CD8-positive, alpha-beta memory T cell (primary cell): ENCODE measurements at regions not wholly inside any gene's neighbourhood (a gene's known extent, or its start where the extent isn't known, plus 50 kb on each side); places are given as distances from the start of the nearest gene placed in this dataset.

Source experiments
- CTCF ChIA-PET: fragments of 350-600 bp; sonication (Branson Sonifier 250); formaldehyde crosslinking; loops from one replicate; lab custom pipeline; 2021; ENCODE audit warnings: antibody characterized with exemption; lab: Charles Lee
- POLR2A ChIA-PET: fragments of 350-600 bp; sonication (Branson Sonifier 250); formaldehyde crosslinking; loops from one replicate; lab custom pipeline; 2021; ENCODE audit warnings: antibody characterized with exemption; lab: Charles Lee
- DNase-seq, 5 donors: peaks; one replicate each; pipeline versions ENCODE4 v3.0.0 to v3.0.0-alpha.2; 2020 to 2022; ENCODE audit warnings: mixed read lengths in 1 of 5
- H3K27ac ChIP-seq: one replicate; pipeline ENCODE4 v1.7.0; 2013; ENCODE audit warnings: low read depth, mild to moderate bottlenecking, low read length, moderate library complexity
- H3K27me3 ChIP-seq: 2 replicates; pipeline ENCODE4 v1.7.0; 2013; ENCODE audit warnings: low read length, mild to moderate bottlenecking; ENCODE audit not compliant: insufficient read depth, poor library complexity, severe bottlenecking
- H3K36me3 ChIP-seq: 2 replicates; pipeline ENCODE4 v1.7.0; 2013; ENCODE audit warnings: mild to moderate bottlenecking, low read length, moderate library complexity; ENCODE audit not compliant: insufficient read depth
- H3K4me1 ChIP-seq: 2 replicates; pipeline ENCODE4 v1.7.0; 2013; ENCODE audit warnings: mild to moderate bottlenecking, low read length, moderate library complexity; ENCODE audit not compliant: insufficient read depth
- H3K4me3 ChIP-seq: 2 replicates; pipeline ENCODE4 v1.7.0; 2013; ENCODE audit warnings: mild to moderate bottlenecking, low read length
- H3K9me3 ChIP-seq: 2 replicates; pipeline ENCODE4 v1.7.0; 2013; ENCODE audit warnings: mild to moderate bottlenecking, low read length
- H3K27ac Mint-ChIP-seq, 8 donors: one replicate each; pipeline ENCODE4 v1.8.0; 2020 to 2021; ENCODE audit warnings: mixed read lengths in 8 of 8, mild to moderate bottlenecking in 6 of 8, inconsistent platforms in 3 of 8, moderate library complexity in 3 of 8
- H3K27me3 Mint-ChIP-seq, 2 donors: one replicate each; pipeline ENCODE4 v1.8.0; 2020 to 2021; ENCODE audit warnings: mixed read lengths in 2 of 2, mild to moderate bottlenecking in 1 of 2, moderate library complexity in 1 of 2
- H3K36me3 Mint-ChIP-seq, 3 donors: one replicate each; pipeline ENCODE4 v1.8.0; 2020 to 2021; ENCODE audit warnings: mixed read lengths in 3 of 3, inconsistent platforms in 1 of 3, mild to moderate bottlenecking in 1 of 3
- H3K4me1 Mint-ChIP-seq, 3 donors: one replicate each; pipeline ENCODE4 v1.8.0; 2020 to 2021; ENCODE audit warnings: mixed read lengths in 3 of 3, inconsistent platforms in 1 of 3, mild to moderate bottlenecking in 1 of 3
- H3K4me3 Mint-ChIP-seq, 7 donors: one replicate each; pipeline ENCODE4 v1.8.0; 2020 to 2021; ENCODE audit warnings: mixed read lengths in 7 of 7, mild to moderate bottlenecking in 6 of 7, moderate library complexity in 4 of 7, inconsistent platforms in 2 of 7
- H3K9me3 Mint-ChIP-seq, 5 donors: one replicate each; pipeline ENCODE4 v1.8.0; 2020 to 2022; ENCODE audit warnings: mixed read lengths in 5 of 5, mild to moderate bottlenecking in 3 of 5, moderate library complexity in 2 of 5, inconsistent platforms in 1 of 5

- H3K27ac Mint-ChIP-seq = peak overlapping the region in 1 of 8 donors; percentile 12
- CTCF ChIA-PET = no interaction called here
- no peak overlapping the region for H3K4me3 ChIP-seq
- peaks cover 10% of the 10 kb centered on the region for H3K4me1 ChIP-seq
- no peaks in the 10 kb centered on the region for H3K9me3 ChIP-seq
- peaks cover 2 to 28% of the 10 kb centered on the region in 2 donors for H3K27me3 Mint-ChIP-seq
- no peaks in the 10 kb centered on the region for H3K9me3 Mint-ChIP-seq
- no peaks in the 10 kb centered on the region for H3K27me3 ChIP-seq
- H3K27ac ChIP-seq = no peak overlapping the region
- H3K4me3 Mint-ChIP-seq = peak overlapping the region in 1 of 7 donors; percentile 8
- H3K36me3 ChIP-seq = no peaks in the 10 kb centered on the region
- peaks cover 13 to 38% (median 23%) of the 10 kb centered on the region in 3 donors for H3K4me1 Mint-ChIP-seq
- no peak for DNase-seq
- no peaks in the 10 kb centered on the region for H3K36me3 Mint-ChIP-seq
- POLR2A ChIA-PET = no interaction called here
These were observed 122.0 kb upstream of the FNDC3A start for GRCh38 chr13:48853728-48854102.

DNA sequence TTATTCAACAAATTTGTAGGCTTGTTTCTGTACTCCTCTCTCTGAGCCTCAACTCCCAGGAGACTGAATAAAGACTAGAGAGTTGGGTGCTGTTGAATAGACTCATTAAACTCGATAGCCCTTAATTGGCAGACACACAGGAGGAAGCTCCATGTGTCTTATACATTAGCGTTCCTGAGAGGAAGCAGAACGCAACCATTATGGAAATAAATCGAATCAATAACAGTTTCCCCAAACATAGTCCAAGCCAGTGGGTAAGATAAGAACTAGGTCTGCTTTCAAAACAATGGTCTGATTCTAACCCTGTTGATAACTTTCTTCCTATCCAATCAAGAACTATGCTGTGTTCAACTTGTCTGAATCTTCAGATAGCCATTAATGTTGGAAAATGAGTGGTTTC lies 118.1 kb upstream of the FNDC3A start:
- no peak overlapping the region for H3K27ac Mint-ChIP-seq
- no peaks in the 10 kb centered on the region for H3K36me3 ChIP-seq
- ChIA-PET CTCF (no interaction called here), POLR2A (no interaction called here)
- peaks cover 10 to 27% (median 19%) of the 10 kb centered on the region in 3 donors for H3K4me1 Mint-ChIP-seq
- H3K4me3 ChIP-seq = no peak overlapping the region
- H3K4me3 Mint-ChIP-seq = no peak overlapping the region
- H3K27me3 ChIP-seq = no peaks in the 10 kb centered on the region
- H3K27ac ChIP-seq = no peak overlapping the region
- H3K4me1 ChIP-seq = peaks cover 10% of the 10 kb centered on the region
- H3K27me3 Mint-ChIP-seq = peaks cover 0 to 3% of the 10 kb centered on the region in 2 donors
- DNase-seq = no peak
- no peaks in the 10 kb centered on the region for H3K9me3 Mint-ChIP-seq
- H3K9me3 ChIP-seq = no peaks in the 10 kb centered on the region
- H3K36me3 Mint-ChIP-seq = no peaks in the 10 kb centered on the region

DNA sequence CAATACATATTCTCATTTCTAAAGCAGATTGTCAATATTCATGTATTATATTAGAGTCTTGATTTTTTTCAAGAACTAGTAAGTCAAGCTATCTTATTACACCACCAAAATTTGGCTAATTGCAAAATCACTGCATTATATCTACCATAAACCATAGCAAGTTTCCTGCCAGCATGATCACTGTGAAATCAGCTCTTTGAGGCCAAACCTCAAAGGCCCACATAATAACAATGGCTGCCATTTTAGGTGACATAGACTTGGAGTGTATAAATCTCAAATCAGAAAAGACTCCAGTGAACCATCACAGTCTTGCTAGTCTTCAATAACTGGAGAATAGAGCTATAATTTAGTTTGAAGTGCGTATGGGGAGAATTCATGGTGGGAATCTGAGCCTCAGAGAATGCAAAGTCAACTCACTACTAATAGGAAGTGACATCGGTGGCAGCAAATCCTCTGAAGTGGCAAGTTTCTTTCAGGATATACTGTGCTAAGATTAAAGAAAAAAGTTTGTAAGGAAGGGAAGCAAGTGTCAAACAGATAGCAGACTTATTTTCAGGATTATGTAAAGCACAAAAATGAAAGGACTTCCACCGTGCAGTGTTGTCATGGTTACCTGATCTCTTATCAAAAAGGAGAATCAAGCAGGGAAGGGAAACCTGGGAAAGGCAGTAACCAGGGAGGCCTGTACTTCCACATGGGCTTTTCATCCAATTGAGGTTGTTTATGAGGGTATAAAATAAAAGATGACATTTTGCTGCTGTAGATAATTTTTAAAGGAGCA lies 117.4 kb upstream of the FNDC3A start:
- POLR2A ChIA-PET = interaction anchor here (0.7 kb wide), 1 partner anchor 224 kb away, joined by 8 read pairs; no protein-coding TSS in a partner anchor
- Histone ChIP-seq H3K27ac (no peak overlapping the region), H3K4me3 (no peak overlapping the region), H3K9me3 (no peaks in the 10 kb centered on the region), H3K4me1 (peaks cover 10% of the 10 kb centered on the region), H3K36me3 (no peaks in the 10 kb centered on the region), H3K27me3 (no peaks in the 10 kb centered on the region)
- H3K4me3 Mint-ChIP-seq = no peak overlapping the region
- H3K27me3 Mint-ChIP-seq = peaks cover 0 to 3% of the 10 kb centered on the region in 2 donors
- DNase-seq = no peak
- H3K27ac Mint-ChIP-seq = peak overlapping the region in 1 of 8 donors; percentile 83
- H3K9me3 Mint-ChIP-seq = no peaks in the 10 kb centered on the region
- peaks cover 10 to 24% (median 19%) of the 10 kb centered on the region in 3 donors for H3K4me1 Mint-ChIP-seq
- no peaks in the 10 kb centered on the region for H3K36me3 Mint-ChIP-seq
- CTCF ChIA-PET = no interaction called here

GRCh38 chr13:48859272-48860105 lies 116.2 kb upstream of the FNDC3A start:
- H3K27me3 ChIP-seq = no peaks in the 10 kb centered on the region
- H3K36me3 ChIP-seq = no peaks in the 10 kb centered on the region
- DNase-seq = no peak
- ChIA-PET POLR2A (interaction anchor here (0.7 kb wide), 1 partner anchor 222 kb away, joined by 8 read pairs; no protein-coding TSS in a partner anchor), CTCF (no interaction called here)
- no peaks in the 10 kb centered on the region for H3K9me3 Mint-ChIP-seq
- peaks cover 5 to 16% (median 15%) of the 10 kb centered on the region in 3 donors for H3K4me1 Mint-ChIP-seq
- H3K27ac ChIP-seq = no peak overlapping the region
- peaks cover 0 to 3% of the 10 kb centered on the region in 2 donors for H3K27me3 Mint-ChIP-seq
- H3K9me3 ChIP-seq = no peaks in the 10 kb centered on the region
- peaks cover 10% of the 10 kb centered on the region for H3K4me1 ChIP-seq
- H3K4me3 Mint-ChIP-seq = no peak overlapping the region
- no peaks in the 10 kb centered on the region for H3K36me3 Mint-ChIP-seq
- no peak overlapping the region for H3K27ac Mint-ChIP-seq
- no peak overlapping the region for H3K4me3 ChIP-seq

- no peak overlapping the region for H3K27ac ChIP-seq
- peaks cover 5 to 16% (median 15%) of the 10 kb centered on the region in 3 donors for H3K4me1 Mint-ChIP-seq
- no peaks in the 10 kb centered on the region for H3K27me3 ChIP-seq
- H3K9me3 ChIP-seq = no peaks in the 10 kb centered on the region
- no peak overlapping the region for H3K27ac Mint-ChIP-seq
- H3K27me3 Mint-ChIP-seq = peaks cover 0 to 3% of the 10 kb centered on the region in 2 donors
- H3K4me1 ChIP-seq = peaks cover 10% of the 10 kb centered on the region
- no peak overlapping the region for H3K4me3 ChIP-seq
- H3K9me3 Mint-ChIP-seq = no peaks in the 10 kb centered on the region
- no peak for DNase-seq
- ChIA-PET POLR2A (no interaction called here), CTCF (no interaction called here)
- H3K4me3 Mint-ChIP-seq = no peak overlapping the region
- H3K36me3 Mint-ChIP-seq = no peaks in the 10 kb centered on the region
- H3K36me3 ChIP-seq = no peaks in the 10 kb centered on the region
These were observed 115.3 kb upstream of the FNDC3A start for GRCh38 chr13:48860364-48860763.

DNA sequence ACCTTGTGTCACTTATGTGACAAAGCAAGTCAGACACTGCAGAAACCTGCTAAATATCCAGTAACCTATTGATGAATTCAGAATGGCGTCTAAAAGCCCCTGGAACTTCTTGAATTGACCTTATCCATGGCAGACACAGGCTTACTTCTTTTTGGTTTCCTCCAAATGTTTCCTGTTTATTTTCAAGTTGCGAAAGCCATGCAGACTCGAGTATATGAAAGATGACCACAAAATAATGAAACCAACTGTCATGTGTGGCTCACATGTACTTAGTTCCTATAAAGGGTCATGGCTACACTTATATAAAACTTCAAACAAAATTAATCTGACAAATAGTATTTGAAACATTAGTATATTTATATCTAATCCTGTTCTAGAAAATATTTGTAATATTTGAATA lies 113.1 kb upstream of the FNDC3A start:
- H3K4me3 Mint-ChIP-seq = no peak overlapping the region
- no peak overlapping the region for H3K27ac Mint-ChIP-seq
- POLR2A ChIA-PET = no interaction called here
- peaks cover 5 to 16% (median 14%) of the 10 kb centered on the region in 3 donors for H3K4me1 Mint-ChIP-seq
- Histone ChIP-seq H3K27me3 (no peaks in the 10 kb centered on the region), H3K4me3 (no peak overlapping the region), H3K36me3 (no peaks in the 10 kb centered on the region), H3K27ac (no peak overlapping the region), H3K9me3 (no peaks in the 10 kb centered on the region), H3K4me1 (peaks cover 10% of the 10 kb centered on the region)
- CTCF ChIA-PET = no interaction called here
- H3K9me3 Mint-ChIP-seq = no peaks in the 10 kb centered on the region
- peaks cover 0 to 3% (median 0%) of the 10 kb centered on the region in 3 donors for H3K36me3 Mint-ChIP-seq
- DNase-seq = no peak
- H3K27me3 Mint-ChIP-seq = peaks cover 0 to 3% of the 10 kb centered on the region in 2 donors

DNA sequence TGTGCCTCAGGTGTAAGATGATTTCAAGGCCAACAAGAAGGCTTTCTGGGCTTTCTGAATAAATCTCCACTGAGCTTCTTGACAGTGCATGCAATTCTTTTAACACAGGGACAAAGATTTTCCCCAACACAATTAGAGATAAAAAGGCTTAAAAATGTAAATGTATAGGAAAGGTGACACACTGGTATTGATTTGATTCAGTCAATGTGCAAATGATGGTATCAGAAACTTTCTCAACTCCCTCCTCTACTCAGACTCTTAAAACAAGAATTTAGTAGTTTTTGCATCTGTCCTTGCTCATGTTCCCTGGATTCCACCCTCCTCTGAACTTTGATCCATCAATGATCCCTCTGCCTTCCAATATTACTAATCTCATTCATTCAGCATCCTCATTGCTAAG lies 111.6 kb upstream of the FNDC3A start:
- ChIA-PET CTCF (no interaction called here), POLR2A (no interaction called here)
- Histone ChIP-seq H3K36me3 (no peaks in the 10 kb centered on the region), H3K27me3 (no peaks in the 10 kb centered on the region), H3K4me1 (no peaks in the 10 kb centered on the region), H3K4me3 (no peak overlapping the region), H3K9me3 (no peaks in the 10 kb centered on the region), H3K27ac (no peak overlapping the region)
- Mint-ChIP-seq H3K27me3 (peaks cover 0 to 3% of the 10 kb centered on the region in 2 donors), H3K36me3 (peaks cover 0 to 3% (median 0%) of the 10 kb centered on the region in 3 donors), H3K27ac (no peak overlapping the region), H3K9me3 (no peaks in the 10 kb centered on the region), H3K4me1 (peaks cover 0 to 3% (median 3%) of the 10 kb centered on the region in 3 donors), H3K4me3 (no peak overlapping the region)
- DNase-seq = no peak

- Mint-ChIP-seq H3K4me1 (no peaks in the 10 kb centered on the region), H3K27me3 (peaks cover 0 to 3% of the 10 kb centered on the region in 2 donors), H3K4me3 (no peak overlapping the region), H3K9me3 (no peaks in the 10 kb centered on the region), H3K27ac (no peak overlapping the region), H3K36me3 (peaks cover 0 to 3% (median 0%) of the 10 kb centered on the region in 3 donors)
- Histone ChIP-seq H3K4me3 (no peak overlapping the region), H3K36me3 (no peaks in the 10 kb centered on the region), H3K27ac (no peak overlapping the region), H3K27me3 (no peaks in the 10 kb centered on the region), H3K9me3 (no peaks in the 10 kb centered on the region), H3K4me1 (no peaks in the 10 kb centered on the region)
- POLR2A ChIA-PET = no interaction called here
- no peak for DNase-seq
- CTCF ChIA-PET = no interaction called here
These were observed 109.5 kb upstream of the FNDC3A start for GRCh38 chr13:48866249-48866648.
